ENCODE measurements at regions not wholly inside any gene's neighbourhood (a gene's known extent, or its start where the extent isn't known, plus 50 kb on each side); places are given as distances from the start of the nearest gene placed in this dataset.

DNA sequence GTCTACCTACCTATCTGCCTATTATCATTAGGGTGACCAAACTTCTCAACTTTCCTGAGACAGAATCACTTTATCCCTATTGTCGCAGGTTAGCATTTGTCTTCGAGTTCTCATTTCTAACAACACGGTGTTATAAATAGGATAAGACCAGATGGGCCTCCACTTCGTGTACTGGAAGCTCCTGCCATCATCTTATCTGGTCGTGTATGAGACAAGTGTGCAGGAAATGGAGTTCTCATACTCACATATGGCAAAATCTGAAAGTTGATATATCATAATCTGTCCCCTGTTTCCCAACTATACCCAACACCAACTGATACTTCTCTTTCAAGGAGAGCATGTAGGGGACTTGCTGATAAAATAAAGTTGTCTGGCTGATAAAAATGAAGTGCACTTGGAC, 287.4 kb upstream of the FOXK1 start:
- Histone ChIP-seq H3K27me3 (ENCODE audit: control insufficient read depth in 1 of 2, insufficient read depth in 2 of 2, low read length in 2 of 2) (no peaks in the 10 kb centered on the region; a peak in 1 of 5 replicates), H3K9me3 (ENCODE audit: low read length) (no peaks in the 10 kb centered on the region), H3K9ac (ENCODE audit: insufficient read depth, low read depth, low read length) (no peak overlapping the region), H2AFZ (ENCODE audit: low read length) (no peak overlapping the region), H3K4me3 (replicated peaks in 1 of 3; ENCODE audit: insufficient read depth in 1 of 3, low read depth in 2 of 3, low read length in 3 of 3) (no peak overlapping the region), H3K36me3 (replicated peaks in 1 of 2; ENCODE audit: control insufficient read depth in 1 of 2, insufficient read depth in 2 of 2, low read length in 2 of 2) (no peaks in the 10 kb centered on the region), H4K20me1 (ENCODE audit: insufficient read depth, low read length) (no peaks in the 10 kb centered on the region), H3K4me1 (ENCODE audit: insufficient read depth, low read length) (no peaks in the 10 kb centered on the region), H3K79me2 (ENCODE audit: insufficient read depth, low read length) (no peaks in the 10 kb centered on the region), H3K4me2 (ENCODE audit: low read depth, low read length) (no peak overlapping the region), H3K27ac (ENCODE audit: extremely low read length, insufficient read depth, low read length) (no peak overlapping the region)
- ATAC-seq = no peak
- in situ Hi-C loops (cut with HindIII; ENCODE audit: extremely low pct_ligation_motif_present, low pct_unique_long_range_greater_than_20kb) (no loop called here), intact Hi-C loops (cut with micrococcal nuclease; ENCODE audit: unreplicated experiment) (no loop called here)
- WGBS (ENCODE audit: low lambda C conversion rate) = 19% methylated on average over 5 of the region's 5 CpGs
- TF ChIP-seq, protein P1, sequence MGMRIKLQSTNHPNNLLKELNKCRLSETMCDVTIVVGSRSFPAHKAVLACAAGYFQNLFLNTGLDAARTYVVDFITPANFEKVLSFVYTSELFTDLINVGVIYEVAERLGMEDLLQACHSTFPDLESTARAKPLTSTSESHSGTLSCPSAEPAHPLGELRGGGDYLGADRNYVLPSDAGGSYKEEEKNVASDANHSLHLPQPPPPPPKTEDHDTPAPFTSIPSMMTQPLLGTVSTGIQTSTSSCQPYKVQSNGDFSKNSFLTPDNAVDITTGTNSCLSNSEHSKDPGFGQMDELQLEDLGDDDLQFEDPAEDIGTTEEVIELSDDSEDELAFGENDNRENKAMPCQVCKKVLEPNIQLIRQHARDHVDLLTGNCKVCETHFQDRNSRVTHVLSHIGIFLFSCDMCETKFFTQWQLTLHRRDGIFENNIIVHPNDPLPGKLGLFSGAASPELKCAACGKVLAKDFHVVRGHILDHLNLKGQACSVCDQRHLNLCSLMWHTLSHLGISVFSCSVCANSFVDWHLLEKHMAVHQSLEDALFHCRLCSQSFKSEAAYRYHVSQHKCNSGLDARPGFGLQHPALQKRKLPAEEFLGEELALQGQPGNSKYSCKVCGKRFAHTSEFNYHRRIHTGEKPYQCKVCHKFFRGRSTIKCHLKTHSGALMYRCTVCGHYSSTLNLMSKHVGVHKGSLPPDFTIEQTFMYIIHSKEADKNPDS (CRISPR knock-in tag; IDR thresholded peaks at IDR 0.05) = no peak
- no peak for TF ChIP-seq DMAP1 (CRISPR knock-in tag; IDR thresholded peaks at IDR 0.05)
- TF ChIP-seq, protein P2, sequence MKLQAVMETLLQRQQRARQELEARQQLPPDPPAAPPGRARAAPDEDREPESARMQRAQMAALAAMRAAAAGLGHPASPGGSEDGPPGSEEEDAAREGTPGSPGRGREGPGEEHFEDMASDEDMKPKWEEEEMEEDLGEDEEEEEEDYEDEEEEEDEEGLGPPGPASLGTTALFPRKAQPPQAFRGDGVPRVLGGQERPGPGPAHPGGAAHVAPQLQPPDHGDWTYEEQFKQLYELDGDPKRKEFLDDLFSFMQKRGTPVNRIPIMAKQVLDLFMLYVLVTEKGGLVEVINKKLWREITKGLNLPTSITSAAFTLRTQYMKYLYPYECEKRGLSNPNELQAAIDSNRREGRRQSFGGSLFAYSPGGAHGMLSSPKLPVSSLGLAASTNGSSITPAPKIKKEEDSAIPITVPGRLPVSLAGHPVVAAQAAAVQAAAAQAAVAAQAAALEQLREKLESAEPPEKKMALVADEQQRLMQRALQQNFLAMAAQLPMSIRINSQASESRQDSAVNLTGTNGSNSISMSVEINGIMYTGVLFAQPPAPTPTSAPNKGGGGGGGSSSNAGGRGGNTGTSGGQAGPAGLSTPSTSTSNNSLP (IDR thresholded peaks at IDR 0.05; ENCODE audit: low read depth, low read length) = no peak
- ChIA-PET POLR2A (no interaction called here), CTCF (ENCODE audit: low intra/inter-chr PET ratio, low total read pairs) (no interaction called here)
- BruUV-seq (replicated peaks) = no TSS peak
- DNase-seq (ENCODE audit: low spot score) = no peak
- FAIRE-seq = no peak

DNA sequence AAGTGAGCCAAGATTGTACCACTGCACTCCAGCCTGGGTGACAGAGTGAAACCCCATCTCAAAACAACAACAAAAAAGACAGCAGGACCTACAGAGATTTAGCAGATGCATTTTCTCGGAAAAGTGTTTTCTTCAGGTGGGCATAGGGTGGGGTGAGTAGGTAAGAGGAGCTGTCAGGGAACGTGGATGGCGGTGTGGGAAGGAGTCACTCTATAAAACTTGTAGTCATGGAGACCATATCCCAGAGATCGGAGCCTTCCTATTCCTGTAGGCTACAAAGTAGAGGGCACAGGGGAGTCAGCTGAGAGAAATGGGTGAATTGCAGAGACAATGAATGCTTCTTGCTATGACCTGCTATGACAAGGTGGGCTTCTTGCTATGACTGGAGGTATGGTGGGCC, 283.0 kb upstream of the FOXK1 start:
- Histone ChIP-seq H3K79me2 (ENCODE audit: insufficient read depth, low read length) (no peaks in the 10 kb centered on the region), H3K9me3 (ENCODE audit: low read length) (no peaks in the 10 kb centered on the region), H3K4me3 (replicated peaks in 1 of 3; ENCODE audit: insufficient read depth in 1 of 3, low read depth in 2 of 3, low read length in 3 of 3) (no peak overlapping the region), H3K9ac (ENCODE audit: insufficient read depth, low read depth, low read length) (no peak overlapping the region), H4K20me1 (ENCODE audit: insufficient read depth, low read length) (no peaks in the 10 kb centered on the region), H3K27me3 (ENCODE audit: control insufficient read depth in 1 of 2, insufficient read depth in 2 of 2, low read length in 2 of 2) (no peaks in the 10 kb centered on the region; a peak in 1 of 5 replicates), H3K36me3 (replicated peaks in 1 of 2; ENCODE audit: control insufficient read depth in 1 of 2, insufficient read depth in 2 of 2, low read length in 2 of 2) (no peaks in the 10 kb centered on the region), H2AFZ (ENCODE audit: low read length) (no peak overlapping the region), H3K4me1 (ENCODE audit: insufficient read depth, low read length) (no peaks in the 10 kb centered on the region), H3K4me2 (ENCODE audit: low read depth, low read length) (no peak overlapping the region), H3K27ac (ENCODE audit: extremely low read length, insufficient read depth, low read length) (no peak overlapping the region)
- no peak for FAIRE-seq
- TF ChIP-seq, protein P3, sequence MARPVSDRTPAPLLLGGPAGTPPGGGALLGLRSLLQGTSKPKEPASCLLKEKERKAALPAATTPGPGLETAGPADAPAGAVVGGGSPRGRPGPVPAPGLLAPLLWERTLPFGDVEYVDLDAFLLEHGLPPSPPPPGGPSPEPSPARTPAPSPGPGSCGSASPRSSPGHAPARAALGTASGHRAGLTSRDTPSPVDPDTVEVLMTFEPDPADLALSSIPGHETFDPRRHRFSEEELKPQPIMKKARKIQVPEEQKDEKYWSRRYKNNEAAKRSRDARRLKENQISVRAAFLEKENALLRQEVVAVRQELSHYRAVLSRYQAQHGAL (CRISPR knock-in tag; IDR thresholded peaks at IDR 0.05; ENCODE audit: not compliant biosample characterization) = no peak
- TF ChIP-seq, protein P4, sequence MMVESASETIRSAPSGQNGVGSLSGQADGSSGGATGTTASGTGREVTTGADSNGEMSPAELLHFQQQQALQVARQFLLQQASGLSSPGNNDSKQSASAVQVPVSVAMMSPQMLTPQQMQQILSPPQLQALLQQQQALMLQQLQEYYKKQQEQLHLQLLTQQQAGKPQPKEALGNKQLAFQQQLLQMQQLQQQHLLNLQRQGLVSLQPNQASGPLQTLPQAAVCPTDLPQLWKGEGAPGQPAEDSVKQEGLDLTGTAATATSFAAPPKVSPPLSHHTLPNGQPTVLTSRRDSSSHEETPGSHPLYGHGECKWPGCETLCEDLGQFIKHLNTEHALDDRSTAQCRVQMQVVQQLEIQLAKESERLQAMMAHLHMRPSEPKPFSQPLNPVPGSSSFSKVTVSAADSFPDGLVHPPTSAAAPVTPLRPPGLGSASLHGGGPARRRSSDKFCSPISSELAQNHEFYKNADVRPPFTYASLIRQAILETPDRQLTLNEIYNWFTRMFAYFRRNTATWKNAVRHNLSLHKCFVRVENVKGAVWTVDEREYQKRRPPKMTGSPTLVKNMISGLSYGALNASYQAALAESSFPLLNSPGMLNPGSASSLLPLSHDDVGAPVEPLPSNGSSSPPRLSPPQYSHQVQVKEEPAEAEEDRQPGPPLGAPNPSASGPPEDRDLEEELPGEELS (CRISPR knock-in tag; IDR thresholded peaks at IDR 0.05) = no peak
- TF ChIP-seq, protein P5, sequence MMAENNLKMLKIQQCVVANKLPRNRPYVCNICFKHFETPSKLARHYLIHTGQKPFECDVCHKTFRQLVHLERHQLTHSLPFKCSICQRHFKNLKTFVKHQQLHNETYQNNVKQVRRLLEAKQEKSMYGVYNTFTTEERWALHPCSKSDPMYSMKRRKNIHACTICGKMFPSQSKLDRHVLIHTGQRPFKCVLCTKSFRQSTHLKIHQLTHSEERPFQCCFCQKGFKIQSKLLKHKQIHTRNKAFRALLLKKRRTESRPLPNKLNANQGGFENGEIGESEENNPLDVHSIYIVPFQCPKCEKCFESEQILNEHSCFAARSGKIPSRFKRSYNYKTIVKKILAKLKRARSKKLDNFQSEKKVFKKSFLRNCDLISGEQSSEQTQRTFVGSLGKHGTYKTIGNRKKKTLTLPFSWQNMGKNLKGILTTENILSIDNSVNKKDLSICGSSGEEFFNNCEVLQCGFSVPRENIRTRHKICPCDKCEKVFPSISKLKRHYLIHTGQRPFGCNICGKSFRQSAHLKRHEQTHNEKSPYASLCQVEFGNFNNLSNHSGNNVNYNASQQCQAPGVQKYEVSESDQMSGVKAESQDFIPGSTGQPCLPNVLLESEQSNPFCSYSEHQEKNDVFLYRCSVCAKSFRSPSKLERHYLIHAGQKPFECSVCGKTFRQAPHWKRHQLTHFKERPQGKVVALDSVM (CRISPR knock-in tag; IDR thresholded peaks at IDR 0.05) = no peak
- TF ChIP-seq ZMYM4 (CRISPR knock-in tag; IDR thresholded peaks at IDR 0.05) (no peak), TGIF2 (CRISPR knock-in tag; IDR thresholded peaks at IDR 0.05) (no peak)
- WGBS (ENCODE audit: low lambda C conversion rate) = 40% methylated on average over 4 of the region's 4 CpGs
- no peak for DNase-seq (ENCODE audit: low spot score)
- CTCF ChIA-PET (ENCODE audit: low intra/inter-chr PET ratio, low total read pairs) = no interaction called here
- ATAC-seq = no peak
- in situ Hi-C loops (cut with HindIII; ENCODE audit: extremely low pct_ligation_motif_present, low pct_unique_long_range_greater_than_20kb) (no loop called here), intact Hi-C loops (cut with micrococcal nuclease; ENCODE audit: unreplicated experiment) (no loop called here)
- POLR2A ChIA-PET = no interaction called here
- BruUV-seq (replicated peaks) = no TSS peak

All from HepG2 (cell line).